NCI-H1930 (cell line): ENCODE measurements at regions not wholly inside any gene's neighbourhood (a gene's known extent, or its start where the extent isn't known, plus 50 kb on each side); places are given as distances from the start of the nearest gene placed in this dataset.
A peak's percentile ranks its signal among the peaks of the same experiment; 100 is the strongest.
"Not testable (repeated sequence)": the region's sequence is repeated elsewhere in the genome, so short reads cannot be mapped to it uniquely, and the experiment has no call there.

Experiments used
- DNase-seq, 2 experiments: peaks; one replicate each; lab custom pipeline; 2025; lab: John Stamatoyannopoulos, UW

DNA sequence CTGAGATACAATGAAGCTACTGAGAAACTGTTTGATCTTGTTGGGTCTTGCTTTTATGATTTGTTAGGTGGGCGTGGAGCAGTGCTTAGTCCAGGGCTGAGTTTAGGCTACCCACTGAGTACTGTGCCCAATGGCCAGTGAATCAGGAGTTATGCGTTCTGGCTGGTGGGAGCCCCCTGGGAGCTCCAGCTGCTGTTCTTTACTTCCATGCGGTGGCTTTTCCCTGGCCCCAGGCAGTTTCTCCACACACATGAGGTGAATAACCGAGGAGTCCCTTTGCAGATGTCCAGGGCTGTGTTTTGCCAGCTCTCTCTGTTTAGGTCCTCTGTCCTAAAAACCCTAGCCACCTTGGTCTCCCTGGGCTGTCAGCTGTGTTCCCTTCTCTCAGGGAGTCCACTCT is 106.5 kb downstream of the KLF13 start:
- no peak for DNase-seq

DNA sequence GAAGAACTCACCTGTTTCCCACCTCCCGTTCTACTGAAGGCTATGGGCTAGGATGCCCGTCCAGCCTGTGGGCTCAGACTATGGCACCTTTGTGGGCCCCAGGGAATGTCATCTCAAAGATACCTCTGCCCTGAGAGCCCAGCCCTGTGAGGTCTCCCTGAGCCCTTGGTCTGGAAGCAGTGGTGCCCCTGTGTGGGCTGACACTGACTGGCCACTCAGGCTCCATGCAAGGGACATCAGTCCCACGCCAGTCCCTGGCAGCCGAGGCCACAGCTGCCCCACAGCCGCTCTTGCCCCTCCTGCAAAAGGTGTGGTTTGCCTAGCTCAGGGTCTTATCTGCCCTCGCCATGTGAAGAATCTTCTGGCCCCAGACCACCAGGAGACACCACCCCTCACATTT is 106.9 kb downstream of the KLF13 start:
- DNase-seq: no peak

DNA sequence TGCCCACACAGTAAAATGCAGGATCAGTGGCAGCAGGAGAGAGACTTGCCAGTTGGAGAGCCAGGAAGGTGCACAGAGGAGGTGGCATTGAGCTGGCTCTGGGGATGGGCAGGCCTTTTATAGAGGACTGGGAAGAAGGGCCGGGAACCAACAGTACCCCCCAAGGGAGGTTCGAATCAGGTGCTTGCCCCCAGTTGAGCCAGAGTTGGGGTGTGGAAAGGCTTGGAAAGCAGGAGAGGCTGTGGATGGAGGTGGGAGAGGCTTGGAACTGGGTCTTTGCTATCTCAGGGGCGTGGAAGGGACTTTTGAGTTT is 107.6 kb downstream of the KLF13 start:
- no peak for DNase-seq

- DNase-seq: no peak
These were observed 108.1 kb downstream of the KLF13 start for GRCh38 chr15:31434588-31435260.

DNA sequence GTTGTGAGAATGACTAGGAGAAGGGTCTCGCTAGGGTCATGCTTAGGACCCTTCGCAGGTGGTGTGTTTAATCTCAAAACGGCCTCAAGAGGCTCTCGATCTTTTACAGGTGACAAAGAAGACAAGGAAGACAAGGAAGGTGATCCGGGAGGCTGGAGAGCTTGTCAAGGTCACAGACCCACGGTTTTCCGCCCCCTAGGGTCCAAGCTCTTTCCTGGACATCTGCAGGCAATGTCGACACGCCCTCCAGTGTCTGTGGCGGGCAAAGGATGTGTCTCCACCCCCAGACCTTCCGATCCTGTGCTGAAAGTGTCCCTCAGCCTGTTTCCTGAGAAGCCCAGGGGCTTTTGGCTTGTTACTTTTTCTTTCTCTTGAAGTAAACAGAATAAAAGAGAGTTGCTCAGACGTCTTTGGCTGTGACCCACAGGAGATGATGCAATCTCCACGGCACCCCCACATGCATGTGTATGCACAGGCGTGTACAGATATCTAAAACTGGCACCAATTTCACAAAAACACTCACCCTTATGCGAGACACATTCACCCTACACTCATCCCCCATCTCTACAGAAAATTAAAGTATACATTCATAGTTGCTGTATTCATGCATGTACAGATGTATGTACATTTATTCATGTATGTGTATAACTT is 108.8 kb downstream of the KLF13 start:
- peak; percentile 40 to 52 for DNase-seq

DNA sequence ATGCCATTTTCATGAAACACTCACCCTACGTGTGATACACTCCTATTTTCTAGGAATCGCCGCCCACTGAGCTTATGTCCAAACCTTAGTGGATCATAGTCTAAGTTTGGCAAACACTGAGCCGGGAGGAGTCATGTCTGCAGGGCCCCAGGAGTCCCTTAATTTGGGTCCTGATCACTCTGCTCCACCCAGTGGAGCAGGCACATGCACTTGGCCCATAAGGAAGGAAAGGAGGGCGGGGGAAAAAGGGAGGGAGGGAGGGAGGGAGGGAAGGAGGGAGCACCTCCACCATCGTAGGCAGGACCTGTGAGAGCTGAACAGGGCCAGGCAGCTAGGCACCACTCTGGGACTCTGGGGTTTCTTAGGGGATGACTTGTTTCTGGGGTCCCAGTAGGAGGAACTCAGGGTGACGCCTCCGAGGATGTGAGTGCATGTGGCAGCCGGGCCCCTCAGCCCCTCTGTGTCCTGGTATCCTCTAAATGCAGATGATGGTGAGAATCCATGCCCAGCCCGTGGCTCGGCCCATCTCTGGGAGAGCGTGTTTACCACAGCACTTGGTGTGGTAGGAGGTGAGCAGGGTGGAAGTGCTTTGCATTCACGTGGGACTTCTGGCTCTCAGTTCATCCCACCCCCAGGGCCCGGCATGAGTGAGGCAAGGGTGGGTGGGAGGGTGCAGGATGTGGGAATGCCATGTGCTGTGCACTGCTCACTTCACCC is 109.4 kb downstream of the KLF13 start:
- DNase-seq: no peak

- DNase-seq: no peak
These were observed 111.1 kb downstream of the KLF13 start for GRCh38 chr15:31437686-31438085.

DNA sequence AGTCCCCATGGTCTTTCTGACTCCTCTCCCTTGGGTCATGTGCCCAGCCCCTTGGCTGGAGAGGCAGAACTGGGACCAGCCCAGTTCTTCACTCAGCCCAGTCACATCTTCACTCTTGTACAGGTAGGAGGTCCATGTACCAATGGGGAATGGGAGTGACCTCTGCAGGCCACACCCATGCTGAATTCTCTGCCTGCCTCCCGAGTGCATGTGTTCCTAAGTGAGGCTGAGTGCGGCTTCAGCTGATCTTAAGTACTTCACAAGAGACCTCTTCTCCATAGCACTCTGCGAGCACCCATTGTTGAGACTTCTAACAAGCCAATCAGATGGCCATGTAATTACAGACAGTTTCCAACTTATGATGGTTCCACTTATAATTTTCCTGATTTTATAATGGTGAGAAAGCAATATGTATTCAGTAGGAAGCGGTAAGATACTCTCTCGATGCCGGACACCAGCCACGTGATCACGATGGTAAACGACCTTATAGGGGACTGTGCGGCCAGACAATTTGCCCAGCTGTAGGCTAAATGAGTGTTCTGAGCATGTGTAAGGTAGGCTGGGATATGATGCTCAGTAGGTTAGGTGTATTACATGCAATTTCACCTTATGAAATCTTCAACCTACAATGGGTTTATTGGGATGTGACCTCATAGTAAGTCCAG is 112.1 kb downstream of the KLF13 start:
- DNase-seq: no peak

DNA sequence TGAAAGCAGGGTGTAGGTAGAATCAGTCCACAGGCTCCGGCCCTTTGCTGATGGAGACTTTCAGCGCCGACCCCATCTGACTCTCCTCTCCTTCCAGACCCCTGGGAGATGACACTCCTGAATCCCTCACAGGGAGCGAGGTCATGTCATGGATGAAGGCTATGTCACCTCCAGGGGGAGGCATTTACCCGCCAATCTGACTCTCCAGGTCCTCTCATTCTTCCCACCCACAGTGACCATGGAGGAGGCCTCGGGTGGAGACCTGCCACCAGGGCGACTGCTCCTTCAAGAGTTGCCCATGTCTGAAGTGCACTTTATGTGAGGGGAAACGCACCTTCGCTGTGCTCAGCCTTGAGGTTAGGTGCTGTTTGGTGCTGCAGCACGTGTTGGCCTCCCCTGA is 112.7 kb downstream of the KLF13 start:
- peak in 1 of 2 experiments; percentile 1 for DNase-seq

DNA sequence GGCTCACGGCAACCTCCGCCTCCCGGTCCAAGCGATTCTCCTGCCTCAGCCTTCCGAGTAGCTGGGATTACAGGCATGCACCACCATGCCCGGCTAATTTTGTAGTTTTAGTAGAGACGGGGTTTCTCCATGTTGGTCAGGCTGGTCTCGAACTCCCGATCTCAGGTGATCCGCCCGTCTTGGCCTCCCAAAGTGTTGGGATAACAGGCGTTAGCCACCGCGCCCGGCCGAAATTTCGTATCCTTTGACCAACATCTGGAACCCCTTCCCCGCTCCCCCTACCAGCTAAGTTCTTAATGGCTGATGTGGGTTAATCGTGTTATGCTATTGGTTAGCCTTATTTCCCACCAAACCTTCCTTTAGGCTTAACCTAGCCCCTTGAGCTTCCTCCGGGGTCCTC is 113.6 kb downstream of the KLF13 start:
- not testable (repeated sequence) for DNase-seq

DNA sequence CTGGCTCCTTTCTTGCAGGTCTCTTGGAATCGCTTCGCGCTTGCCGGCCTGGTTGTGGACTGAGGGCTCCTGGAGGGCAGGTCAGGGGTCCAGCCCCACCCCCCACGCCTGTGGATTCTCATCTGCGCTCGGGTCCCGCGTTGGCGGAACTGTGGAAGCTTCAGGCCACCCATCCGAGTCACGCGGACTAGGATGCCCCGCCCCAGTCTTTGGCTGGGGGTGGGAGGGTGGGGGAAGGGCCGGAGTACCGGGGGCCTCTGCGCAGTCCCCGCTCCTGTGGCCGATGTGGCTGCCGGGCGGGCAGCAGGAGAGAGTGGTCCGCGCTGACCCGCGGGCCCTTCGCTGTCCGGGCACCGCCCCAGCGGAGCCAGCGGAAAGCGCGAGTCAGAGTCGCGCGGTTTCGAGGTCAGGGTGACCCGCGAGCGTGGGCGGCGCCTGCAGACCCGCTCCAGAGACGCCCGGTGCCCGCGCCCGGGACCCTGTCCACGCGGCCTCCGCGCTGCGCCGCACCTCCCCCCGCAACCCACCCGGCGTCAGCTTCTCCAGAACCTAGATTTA is 114.2 kb downstream of the KLF13 start:
- peak in 1 of 2 experiments; percentile 1 for DNase-seq

GRCh38 chr15:31442226-31442625 is 115.6 kb downstream of the KLF13 start:
- DNase-seq: no peak

GRCh38 chr15:31442699-31443111 is 116.1 kb downstream of the KLF13 start:
- no peak for DNase-seq

- no peak for DNase-seq
These were observed 118.2 kb downstream of the KLF13 start for GRCh38 chr15:31444844-31445243.

DNA sequence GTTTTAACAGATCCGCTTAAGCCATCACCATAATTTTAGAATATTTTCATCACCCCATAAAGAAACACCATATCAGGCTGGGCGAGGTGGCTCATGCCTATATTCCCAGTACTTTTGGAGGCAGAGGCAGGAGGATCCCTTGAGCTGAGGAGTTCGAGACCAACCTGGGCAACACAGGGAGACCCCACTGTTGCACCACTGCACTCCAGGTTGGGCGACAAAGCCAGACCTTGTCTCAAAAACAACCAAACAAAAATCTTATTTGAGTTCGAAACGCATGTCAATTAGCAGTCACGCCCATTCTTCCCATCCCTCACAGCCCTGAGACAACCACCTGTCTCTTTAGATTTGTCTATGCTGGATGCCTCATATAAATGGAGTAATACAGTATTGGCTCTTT is 119.9 kb downstream of the KLF13 start:
- DNase-seq: no peak

DNA sequence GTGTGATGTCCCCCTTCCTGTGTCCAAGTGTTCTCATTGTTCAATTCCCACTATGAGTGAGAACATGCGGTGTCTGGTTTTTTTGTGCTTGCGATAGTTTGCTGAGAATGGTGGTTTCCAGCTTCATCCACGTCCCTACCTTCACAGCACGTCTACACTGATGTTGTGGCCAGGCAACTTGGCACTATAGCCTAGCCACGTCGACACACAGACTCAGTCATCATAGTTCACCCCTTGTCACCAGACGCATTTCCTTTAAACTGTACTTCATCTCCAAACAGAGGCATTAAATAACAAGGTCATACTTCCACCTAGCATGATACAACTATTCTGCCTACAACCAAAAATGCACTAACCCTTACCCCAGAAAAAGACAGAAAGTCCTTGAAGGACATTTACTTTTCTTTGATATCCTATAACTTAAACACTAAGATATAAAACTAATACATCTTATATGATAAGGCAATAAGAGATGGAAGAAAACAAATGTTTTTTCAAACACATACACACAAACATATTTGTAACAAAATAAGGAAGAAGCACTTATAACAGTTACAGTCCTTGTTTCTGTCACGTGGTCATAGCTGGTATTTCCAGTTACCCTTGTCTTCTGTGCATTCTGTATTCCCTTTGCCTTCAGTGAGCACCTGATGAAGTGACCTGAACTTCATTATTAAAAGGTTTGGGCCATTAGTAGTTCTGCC is 121.4 kb downstream of the KLF13 start:
- DNase-seq: no peak

GRCh38 chr15:31448635-31448979 is 122.0 kb downstream of the KLF13 start:
- no peak for DNase-seq

GRCh38 chr15:31452595-31453557 is 126.2 kb downstream of the KLF13 start:
- no peak for DNase-seq

- no peak for DNase-seq
These were observed 127.1 kb downstream of the KLF13 start for GRCh38 chr15:31453558-31454318.

DNA sequence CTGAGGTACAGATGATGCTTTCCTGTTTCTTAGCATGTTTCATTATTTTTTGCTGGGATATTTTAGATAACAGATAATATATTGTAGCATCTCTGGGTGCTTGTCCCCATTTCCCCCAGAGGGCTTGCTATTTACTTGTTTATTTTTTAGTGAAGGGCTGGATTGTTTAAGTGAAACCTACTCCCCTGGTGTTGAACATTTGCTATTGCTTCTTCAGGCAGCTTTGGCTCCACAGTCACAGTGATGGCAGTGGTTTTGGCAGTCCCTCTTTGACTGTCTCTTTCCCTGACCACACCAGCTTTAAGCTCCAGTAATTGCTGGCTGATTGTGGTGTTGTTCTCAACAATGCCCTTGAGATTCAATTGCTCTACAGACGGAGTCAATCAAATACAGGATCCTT is 128.9 kb downstream of the KLF13 start:
- no peak for DNase-seq
